ENCODE measurements at regions not wholly inside any gene's neighbourhood (a gene's known extent, or its start where the extent isn't known, plus 50 kb on each side); places are given as distances from the start of the nearest gene placed in this dataset.
"Not testable (repeated sequence)": the region's sequence is repeated elsewhere in the genome, so short reads cannot be mapped to it uniquely, and the experiment has no call there.

GRCh38 chr2:4096978-4097766 is 393.8 kb downstream of the DCDC2C start:
- ATAC-seq (ENCODE audit: low read depth) (no peak), DNase-seq (no peak)
- ChIA-PET CTCF (no interaction called here), POLR2A (no interaction called here)
- no peak overlapping the region for H3K4me3 Mint-ChIP-seq
- intact Hi-C loops (cut with micrococcal nuclease), result no loop called here
- no peak for TF ChIP-seq CTCF (IDR thresholded peaks at IDR 0.05)
- H3K27ac Mint-ChIP-seq, result no peak overlapping the region
- no peaks in the 10 kb centered on the region for H3K4me1 Mint-ChIP-seq
- H3K9me3 Mint-ChIP-seq, result no peaks in the 10 kb centered on the region
- H3K36me3 Mint-ChIP-seq (ENCODE audit: low read depth), result no peaks in the 10 kb centered on the region
- no peaks in the 10 kb centered on the region for H3K27me3 Mint-ChIP-seq

- no peak overlapping the region for H3K4me3 Mint-ChIP-seq
- TF ChIP-seq CTCF (IDR thresholded peaks at IDR 0.05), result no peak
- ATAC-seq (ENCODE audit: low read depth) (no peak), DNase-seq (no peak)
- no peaks in the 10 kb centered on the region for H3K4me1 Mint-ChIP-seq
- no peaks in the 10 kb centered on the region for H3K27me3 Mint-ChIP-seq
- ChIA-PET CTCF (no interaction called here), POLR2A (no interaction called here)
- H3K9me3 Mint-ChIP-seq, result no peaks in the 10 kb centered on the region
- no peaks in the 10 kb centered on the region for H3K36me3 Mint-ChIP-seq (ENCODE audit: low read depth)
- intact Hi-C loops (cut with micrococcal nuclease), result no loop called here
- H3K27ac Mint-ChIP-seq, result no peak overlapping the region
Observed at GRCh38 chr2:4098137-4098536, 394.8 kb downstream of the DCDC2C start.

GRCh38 chr2:4101936-4102335 is 398.6 kb downstream of the DCDC2C start:
- no peak for TF ChIP-seq CTCF (IDR thresholded peaks at IDR 0.05)
- Mint-ChIP-seq H3K36me3 (ENCODE audit: low read depth) (no peaks in the 10 kb centered on the region), H3K27me3 (no peaks in the 10 kb centered on the region), H3K4me1 (no peaks in the 10 kb centered on the region), H3K4me3 (no peak overlapping the region), H3K27ac (no peak overlapping the region), H3K9me3 (peaks cover 4% of the 10 kb centered on the region)
- ATAC-seq (ENCODE audit: low read depth), result no peak
- intact Hi-C loops (cut with micrococcal nuclease), result no loop called here
- POLR2A ChIA-PET, result no interaction called here
- no peak for DNase-seq
- CTCF ChIA-PET, result no interaction called here

- no peak overlapping the region for H3K27ac Mint-ChIP-seq
- peaks cover 4% of the 10 kb centered on the region for H3K9me3 Mint-ChIP-seq
- H3K4me3 Mint-ChIP-seq, result no peak overlapping the region
- DNase-seq (no peak), ATAC-seq (ENCODE audit: low read depth) (no peak)
- CTCF ChIA-PET, result no interaction called here
- TF ChIP-seq CTCF (IDR thresholded peaks at IDR 0.05), result no peak
- H3K4me1 Mint-ChIP-seq, result no peaks in the 10 kb centered on the region
- POLR2A ChIA-PET, result no interaction called here
- intact Hi-C loops (cut with micrococcal nuclease), result no loop called here
- H3K36me3 Mint-ChIP-seq (ENCODE audit: low read depth), result no peaks in the 10 kb centered on the region
- H3K27me3 Mint-ChIP-seq, result no peaks in the 10 kb centered on the region
Observed at GRCh38 chr2:4107179-4107578, 403.8 kb downstream of the DCDC2C start.

DNA sequence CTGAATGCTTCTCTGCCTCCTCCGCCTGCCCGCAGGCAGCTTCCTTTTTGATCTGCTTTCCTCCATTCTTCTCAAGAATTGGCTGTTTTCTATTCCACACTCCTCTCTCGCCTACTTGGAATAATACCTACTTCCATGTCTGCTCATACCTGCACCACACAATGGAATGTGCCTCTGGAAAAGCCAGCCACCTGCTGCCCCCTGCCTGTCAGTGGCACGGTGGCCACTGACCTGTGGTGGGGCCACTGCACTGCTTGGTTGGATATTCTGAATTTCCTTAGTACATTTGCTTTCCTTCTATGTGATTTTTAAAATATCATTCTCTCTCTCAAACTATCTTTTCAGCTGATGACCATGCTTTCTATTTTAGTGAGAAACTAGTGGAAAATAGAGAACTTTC is 406.9 kb downstream of the DCDC2C start:
- H3K36me3 Mint-ChIP-seq (ENCODE audit: low read depth), result no peaks in the 10 kb centered on the region
- no peak for DNase-seq
- ChIA-PET POLR2A (no interaction called here), CTCF (no interaction called here)
- intact Hi-C loops (cut with micrococcal nuclease), result no loop called here
- no peak for ATAC-seq (ENCODE audit: low read depth)
- H3K4me1 Mint-ChIP-seq, result no peaks in the 10 kb centered on the region
- H3K27ac Mint-ChIP-seq, result no peak overlapping the region
- H3K9me3 Mint-ChIP-seq, result peaks cover 1% of the 10 kb centered on the region
- no peak overlapping the region for H3K4me3 Mint-ChIP-seq
- H3K27me3 Mint-ChIP-seq, result no peaks in the 10 kb centered on the region
- TF ChIP-seq CTCF (IDR thresholded peaks at IDR 0.05), result no peak

DNA sequence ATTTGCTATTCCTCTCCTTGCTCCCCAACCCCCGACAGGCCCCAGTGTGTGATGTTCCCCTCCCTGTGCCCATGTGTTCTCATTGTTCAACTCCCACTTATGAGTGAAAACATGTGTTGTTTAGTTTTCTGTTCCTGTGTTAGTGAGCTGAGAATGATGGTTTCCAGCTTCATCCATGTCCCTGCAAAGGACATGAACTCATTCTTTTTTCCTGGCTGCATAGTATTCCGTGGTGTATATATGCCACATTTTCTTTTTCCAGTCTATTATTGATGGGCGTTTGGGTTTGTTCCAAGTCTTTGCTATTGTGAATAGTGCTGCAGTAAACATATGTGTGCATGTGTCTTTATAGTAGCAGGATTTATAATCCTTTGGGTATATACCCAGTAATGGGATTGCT is 412.1 kb downstream of the DCDC2C start:
- H3K36me3 Mint-ChIP-seq (ENCODE audit: low read depth); CTCF ChIA-PET; H3K27me3 Mint-ChIP-seq; H3K27ac Mint-ChIP-seq; H3K4me1 Mint-ChIP-seq; ATAC-seq (ENCODE audit: low read depth); H3K4me3 Mint-ChIP-seq; POLR2A ChIA-PET; intact Hi-C loops (cut with micrococcal nuclease); DNase-seq: not testable (repeated sequence)
- peaks cover 10% of the 10 kb centered on the region for H3K9me3 Mint-ChIP-seq

Data from activated B cell treated with CpG ODN at 0.5 μM for 24 hours (primary cell).